ENCODE measurements at regions not wholly inside any gene's neighbourhood (a gene's known extent, or its start where the extent isn't known, plus 50 kb on each side); places are given as distances from the start of the nearest gene placed in this dataset.

GRCh38 chr3:6248528-6248927, 612.4 kb upstream of the GRM7 start:
- POLR2A ChIA-PET, result no interaction called here
- CTCF ChIA-PET, result no interaction called here
- no peak overlapping the region for H3K4me3 Mint-ChIP-seq
- no peaks in the 10 kb centered on the region for H3K4me1 Mint-ChIP-seq
- H3K27ac Mint-ChIP-seq, result no peak overlapping the region
- no peaks in the 10 kb centered on the region for H3K36me3 Mint-ChIP-seq (ENCODE audit: low read depth)
- DNase-seq, result no peak
- H3K27me3 Mint-ChIP-seq, result no peaks in the 10 kb centered on the region
- H3K9me3 Mint-ChIP-seq, result peaks cover 10% of the 10 kb centered on the region

GRCh38 chr3:6249679-6250078, 611.2 kb upstream of the GRM7 start:
- H3K27me3 Mint-ChIP-seq, result no peaks in the 10 kb centered on the region
- no peak for DNase-seq
- no peak overlapping the region for H3K4me3 Mint-ChIP-seq
- POLR2A ChIA-PET, result no interaction called here
- CTCF ChIA-PET, result no interaction called here
- H3K4me1 Mint-ChIP-seq, result no peaks in the 10 kb centered on the region
- H3K9me3 Mint-ChIP-seq, result peaks cover 17% of the 10 kb centered on the region
- no peaks in the 10 kb centered on the region for H3K36me3 Mint-ChIP-seq (ENCODE audit: low read depth)
- no peak overlapping the region for H3K27ac Mint-ChIP-seq

GRCh38 chr3:6250167-6250566, 610.7 kb upstream of the GRM7 start:
- H3K36me3 Mint-ChIP-seq (ENCODE audit: low read depth), result no peaks in the 10 kb centered on the region
- DNase-seq, result no peak
- ChIA-PET POLR2A (no interaction called here), CTCF (no interaction called here)
- H3K27me3 Mint-ChIP-seq, result no peaks in the 10 kb centered on the region
- H3K9me3 Mint-ChIP-seq, result peaks cover 18% of the 10 kb centered on the region
- no peak overlapping the region for H3K27ac Mint-ChIP-seq
- H3K4me3 Mint-ChIP-seq, result no peak overlapping the region
- no peaks in the 10 kb centered on the region for H3K4me1 Mint-ChIP-seq

GRCh38 chr3:6251612-6252400, 609.1 kb upstream of the GRM7 start:
- H3K27me3 Mint-ChIP-seq, result no peaks in the 10 kb centered on the region
- no peak for DNase-seq
- H3K9me3 Mint-ChIP-seq, result peaks cover 15% of the 10 kb centered on the region
- H3K4me1 Mint-ChIP-seq, result no peaks in the 10 kb centered on the region
- no peaks in the 10 kb centered on the region for H3K36me3 Mint-ChIP-seq (ENCODE audit: low read depth)
- ChIA-PET CTCF (no interaction called here), POLR2A (no interaction called here)
- H3K27ac Mint-ChIP-seq, result no peak overlapping the region
- H3K4me3 Mint-ChIP-seq, result no peak overlapping the region

GRCh38 chr3:6254490-6254889, 606.4 kb upstream of the GRM7 start:
- Mint-ChIP-seq H3K36me3 (ENCODE audit: low read depth) (no peaks in the 10 kb centered on the region), H3K9me3 (peaks cover 14% of the 10 kb centered on the region)

GRCh38 chr3:6255229-6255628, 605.7 kb upstream of the GRM7 start:
- Mint-ChIP-seq H3K9me3 (peaks cover 14% of the 10 kb centered on the region), H3K4me3 (no peak overlapping the region), H3K27ac (no peak overlapping the region), H3K4me1 (no peaks in the 10 kb centered on the region), H3K27me3 (no peaks in the 10 kb centered on the region), H3K36me3 (ENCODE audit: low read depth) (no peaks in the 10 kb centered on the region)
- CTCF ChIA-PET, result no interaction called here
- no peak for DNase-seq
- POLR2A ChIA-PET, result no interaction called here

More at GRCh38 chr3:6254490-6254889, 606.4 kb upstream of the GRM7 start:
- no peaks in the 10 kb centered on the region for H3K27me3 Mint-ChIP-seq
- POLR2A ChIA-PET, result no interaction called here
- H3K27ac Mint-ChIP-seq, result no peak overlapping the region
- no peak overlapping the region for H3K4me3 Mint-ChIP-seq
- CTCF ChIA-PET, result no interaction called here
- no peaks in the 10 kb centered on the region for H3K4me1 Mint-ChIP-seq
- DNase-seq, result no peak

GRCh38 chr3:6260551-6261191, 600.2 kb upstream of the GRM7 start:
- Mint-ChIP-seq H3K4me3 (no peak overlapping the region), H3K27me3 (no peaks in the 10 kb centered on the region), H3K36me3 (ENCODE audit: low read depth) (no peaks in the 10 kb centered on the region), H3K9me3 (peaks cover 2% of the 10 kb centered on the region), H3K27ac (no peak overlapping the region), H3K4me1 (no peaks in the 10 kb centered on the region)
- no peak for DNase-seq
- ChIA-PET CTCF (no interaction called here), POLR2A (no interaction called here)

- ChIA-PET CTCF (no interaction called here), POLR2A (no interaction called here)
- Mint-ChIP-seq H3K27me3 (no peaks in the 10 kb centered on the region), H3K4me1 (no peaks in the 10 kb centered on the region), H3K4me3 (no peak overlapping the region), H3K9me3 (no peaks in the 10 kb centered on the region), H3K36me3 (ENCODE audit: low read depth) (no peaks in the 10 kb centered on the region), H3K27ac (no peak overlapping the region)
- DNase-seq, result no peak
Measured at GRCh38 chr3:6262010-6262409, 598.9 kb upstream of the GRM7 start.

- CTCF ChIA-PET, result no interaction called here
- Mint-ChIP-seq H3K27me3 (no peaks in the 10 kb centered on the region), H3K27ac (no peak overlapping the region), H3K4me1 (no peaks in the 10 kb centered on the region), H3K4me3 (no peak overlapping the region), H3K9me3 (peaks cover 2% of the 10 kb centered on the region), H3K36me3 (ENCODE audit: low read depth) (no peaks in the 10 kb centered on the region)
- POLR2A ChIA-PET, result no interaction called here
- DNase-seq, result no peak
Measured at GRCh38 chr3:6264036-6264435, 596.9 kb upstream of the GRM7 start.

GRCh38 chr3:6264906-6265305, 596.0 kb upstream of the GRM7 start:
- H3K27me3 Mint-ChIP-seq, result no peaks in the 10 kb centered on the region
- DNase-seq, result no peak
- no peak overlapping the region for H3K4me3 Mint-ChIP-seq
- no peak overlapping the region for H3K27ac Mint-ChIP-seq
- POLR2A ChIA-PET, result no interaction called here
- no peaks in the 10 kb centered on the region for H3K4me1 Mint-ChIP-seq
- H3K36me3 Mint-ChIP-seq (ENCODE audit: low read depth), result no peaks in the 10 kb centered on the region
- CTCF ChIA-PET, result no interaction called here
- H3K9me3 Mint-ChIP-seq, result peaks cover 2% of the 10 kb centered on the region

GRCh38 chr3:6266135-6266534, 594.8 kb upstream of the GRM7 start:
- POLR2A ChIA-PET, result no interaction called here
- Mint-ChIP-seq H3K27ac (no peak overlapping the region), H3K4me3 (no peak overlapping the region), H3K9me3 (peaks cover 5% of the 10 kb centered on the region), H3K27me3 (no peaks in the 10 kb centered on the region), H3K36me3 (ENCODE audit: low read depth) (no peaks in the 10 kb centered on the region), H3K4me1 (no peaks in the 10 kb centered on the region)
- CTCF ChIA-PET, result no interaction called here
- DNase-seq, result no peak

- H3K4me1 Mint-ChIP-seq, result no peaks in the 10 kb centered on the region
- H3K27me3 Mint-ChIP-seq, result no peaks in the 10 kb centered on the region
- H3K36me3 Mint-ChIP-seq (ENCODE audit: low read depth), result no peaks in the 10 kb centered on the region
- ChIA-PET CTCF (no interaction called here), POLR2A (no interaction called here)
- no peak overlapping the region for H3K4me3 Mint-ChIP-seq
- no peak for DNase-seq
- no peak overlapping the region for H3K27ac Mint-ChIP-seq
- H3K9me3 Mint-ChIP-seq, result peaks cover 9% of the 10 kb centered on the region
Measured at GRCh38 chr3:6273878-6274277, 587.0 kb upstream of the GRM7 start.

GRCh38 chr3:6281662-6282061, 579.3 kb upstream of the GRM7 start:
- ChIA-PET POLR2A (no interaction called here), CTCF (no interaction called here)
- DNase-seq, result no peak
- no peaks in the 10 kb centered on the region for H3K27me3 Mint-ChIP-seq
- no peaks in the 10 kb centered on the region for H3K36me3 Mint-ChIP-seq (ENCODE audit: low read depth)
- no peaks in the 10 kb centered on the region for H3K4me1 Mint-ChIP-seq
- H3K27ac Mint-ChIP-seq, result no peak overlapping the region
- H3K4me3 Mint-ChIP-seq, result no peak overlapping the region
- H3K9me3 Mint-ChIP-seq, result peaks cover 11% of the 10 kb centered on the region

GRCh38 chr3:6282918-6283317, 578.0 kb upstream of the GRM7 start:
- Mint-ChIP-seq H3K27ac (no peak overlapping the region), H3K27me3 (no peaks in the 10 kb centered on the region), H3K9me3 (peaks cover 11% of the 10 kb centered on the region), H3K4me1 (no peaks in the 10 kb centered on the region), H3K4me3 (no peak overlapping the region), H3K36me3 (ENCODE audit: low read depth) (no peaks in the 10 kb centered on the region)
- ChIA-PET POLR2A (no interaction called here), CTCF (no interaction called here)
- no peak for DNase-seq
